Upper lobe of right lung (tissue), 1 donor: ENCODE measurements at regions not wholly inside any gene's neighbourhood (a gene's known extent, or its start where the extent isn't known, plus 50 kb on each side); places are given as distances from the start of the nearest gene placed in this dataset.

Experiments
- ATAC-seq: fragments of 200-7000 bp; cut with Tn5 transposase; one replicate; pipeline ENCODE4 v1.9.1; 2020; ENCODE audit warnings: mild to moderate bottlenecking, moderate library complexity
- DNase-seq: peaks from one replicate; pipeline ENCODE4 v3.0.0-alpha.2; 2020
- H3K27ac ChIP-seq: fragments of 200-600 bp; one replicate; pipeline ENCODE4 v1.8.0; 2022
- H3K27me3 ChIP-seq: fragments of 200-600 bp; one replicate; pipeline ENCODE4 v1.8.0; 2022; ENCODE audit warnings: mild to moderate bottlenecking
- H3K36me3 ChIP-seq: fragments of 200-600 bp; one replicate; pipeline ENCODE4 v1.8.0; 2022
- H3K4me1 ChIP-seq: fragments of 200-600 bp; one replicate; pipeline ENCODE4 v1.8.0; 2022
- H3K4me3 ChIP-seq: fragments of 200-600 bp; one replicate; pipeline ENCODE4 v1.8.0; 2022; ENCODE audit warnings: mild to moderate bottlenecking
- H3K9me3 ChIP-seq: fragments of 200-600 bp; one replicate; pipeline ENCODE4 v1.8.0; 2022
- CTCF ChIP-seq: fragments of 200-600 bp; IDR thresholded peaks from one replicate; pipeline ENCODE4 v1.8.0; 2022; ENCODE audit warnings: antibody characterized with exemption
- intact Hi-C: fragments of 100-400 bp; cut with DNase I; formaldehyde crosslinking; loops from one replicate; pipeline ENCODE4 v1.11.0; 2022
- donor health status: DM: no; HTN: yes; CAD: no; lungs with severe emphysema.

- Histone ChIP-seq H3K27ac (no peak overlapping the region), H3K9me3 (no peaks in the 10 kb centered on the region), H3K36me3 (no peaks in the 10 kb centered on the region), H3K4me1 (no peaks in the 10 kb centered on the region), H3K4me3 (no peak overlapping the region), H3K27me3 (peaks cover 3% of the 10 kb centered on the region)
- intact Hi-C loops: no loop called here
- no peak for TF ChIP-seq CTCF
- no peak for DNase-seq
- peak; percentile 29 for ATAC-seq
These were observed 681.2 kb downstream of the SQOR start for GRCh38 chr15:46316024-46316423.

- H3K4me1 ChIP-seq: no peaks in the 10 kb centered on the region
- H3K4me3 ChIP-seq: no peak overlapping the region
- no peaks in the 10 kb centered on the region for H3K9me3 ChIP-seq
- no peaks in the 10 kb centered on the region for H3K36me3 ChIP-seq
- intact Hi-C loops: no loop called here
- DNase-seq: no peak
- no peak for ATAC-seq
- TF ChIP-seq CTCF: no peak
- H3K27ac ChIP-seq: no peak overlapping the region
- H3K27me3 ChIP-seq: peaks cover 3% of the 10 kb centered on the region
These were observed 682.2 kb downstream of the SQOR start for GRCh38 chr15:46317029-46317428.

- intact Hi-C loops: no loop called here
- H3K4me1 ChIP-seq: no peaks in the 10 kb centered on the region
These were observed 687.9 kb downstream of the SQOR start for GRCh38 chr15:46322753-46323152.

GRCh38 chr15:46326173-46326572, 691.3 kb downstream of the SQOR start:
- ATAC-seq: no peak
- no peaks in the 10 kb centered on the region for H3K4me1 ChIP-seq
- DNase-seq: no peak
- H3K27ac ChIP-seq: no peak overlapping the region
- H3K9me3 ChIP-seq: no peaks in the 10 kb centered on the region
- no peaks in the 10 kb centered on the region for H3K27me3 ChIP-seq
- H3K36me3 ChIP-seq: no peaks in the 10 kb centered on the region
- no peak for TF ChIP-seq CTCF
- H3K4me3 ChIP-seq: no peak overlapping the region
- intact Hi-C loops: no loop called here

More at GRCh38 chr15:46322753-46323152, 687.9 kb downstream of the SQOR start:
- DNase-seq (no peak), ATAC-seq (no peak)
- H3K9me3 ChIP-seq: no peaks in the 10 kb centered on the region
- H3K27me3 ChIP-seq: no peaks in the 10 kb centered on the region
- H3K4me3 ChIP-seq: no peak overlapping the region
- no peaks in the 10 kb centered on the region for H3K36me3 ChIP-seq
- H3K27ac ChIP-seq: no peak overlapping the region
- TF ChIP-seq CTCF: no peak

- H3K4me3 ChIP-seq: no peak overlapping the region
- ATAC-seq (no peak), DNase-seq (no peak)
- H3K27me3 ChIP-seq: no peaks in the 10 kb centered on the region
- intact Hi-C loops: no loop called here
- no peaks in the 10 kb centered on the region for H3K9me3 ChIP-seq
- H3K4me1 ChIP-seq: no peaks in the 10 kb centered on the region
- TF ChIP-seq CTCF: no peak
- H3K36me3 ChIP-seq: no peaks in the 10 kb centered on the region
- no peak overlapping the region for H3K27ac ChIP-seq
These were observed 694.0 kb downstream of the SQOR start for GRCh38 chr15:46328821-46329220.

- no peak for TF ChIP-seq CTCF
- Histone ChIP-seq H3K36me3 (no peaks in the 10 kb centered on the region), H3K4me3 (no peak overlapping the region), H3K4me1 (no peaks in the 10 kb centered on the region), H3K27ac (no peak overlapping the region), H3K27me3 (no peaks in the 10 kb centered on the region), H3K9me3 (no peaks in the 10 kb centered on the region)
- intact Hi-C loops: no loop called here
- no peak for DNase-seq
- ATAC-seq: no peak
These were observed 695.0 kb downstream of the SQOR start for GRCh38 chr15:46329876-46330275.
